Glomerular endothelial cell (primary cell): ENCODE measurements at regions not wholly inside any gene's neighbourhood (a gene's known extent, or its start where the extent isn't known, plus 50 kb on each side); places are given as distances from the start of the nearest gene placed in this dataset.
"Not testable (repeated sequence)": the region's sequence is repeated elsewhere in the genome, so short reads cannot be mapped to it uniquely, and the experiment has no call there.

Experiments used
- DNase-seq: peaks from one replicate; pipeline ENCODE4 v3.0.0-alpha.2; 2011; ENCODE audit warnings: low read depth, low spot score; ENCODE audit errors: extremely low read depth

GRCh38 chr3:104411757-104412156, 955.0 kb upstream of the ALCAM start:
- DNase-seq, result no peak

GRCh38 chr3:104412608-104413580, 953.8 kb upstream of the ALCAM start:
- DNase-seq, result no peak

- no peak for DNase-seq
Observed at GRCh38 chr3:104428337-104428925, 938.3 kb upstream of the ALCAM start.

GRCh38 chr3:104429727-104430126, 937.0 kb upstream of the ALCAM start:
- DNase-seq, result no peak

- DNase-seq, result no peak
Observed at GRCh38 chr3:104436506-104436905, 930.2 kb upstream of the ALCAM start.

GRCh38 chr3:104437131-104437750, 929.5 kb upstream of the ALCAM start:
- no peak for DNase-seq

GRCh38 chr3:104437891-104438290, 928.8 kb upstream of the ALCAM start:
- DNase-seq, result no peak

GRCh38 chr3:104438706-104439105, 928.0 kb upstream of the ALCAM start:
- DNase-seq, result no peak

GRCh38 chr3:104445252-104445919, 921.3 kb upstream of the ALCAM start:
- DNase-seq, result not testable (repeated sequence)

- DNase-seq, result no peak
Observed at GRCh38 chr3:104447681-104448080, 919.0 kb upstream of the ALCAM start.

- DNase-seq, result no peak
Observed at GRCh38 chr3:104452697-104453096, 914.0 kb upstream of the ALCAM start.

- DNase-seq, result no peak
Observed at GRCh38 chr3:104458657-104459056, 908.1 kb upstream of the ALCAM start.

GRCh38 chr3:104460477-104461406, 906.0 kb upstream of the ALCAM start:
- no peak for DNase-seq

- DNase-seq, result no peak
Observed at GRCh38 chr3:104461431-104461830, 905.3 kb upstream of the ALCAM start.

GRCh38 chr3:104472221-104472620, 894.5 kb upstream of the ALCAM start:
- no peak for DNase-seq

- no peak for DNase-seq
Observed at GRCh38 chr3:104474011-104474410, 892.7 kb upstream of the ALCAM start.

GRCh38 chr3:104503022-104503421, 863.7 kb upstream of the ALCAM start:
- DNase-seq, result no peak

GRCh38 chr3:104510131-104510849, 856.4 kb upstream of the ALCAM start:
- no peak for DNase-seq

GRCh38 chr3:104514371-104514770, 852.3 kb upstream of the ALCAM start:
- DNase-seq, result no peak
